SW480 (cell line): ENCODE measurements at regions not wholly inside any gene's neighbourhood (a gene's known extent, or its start where the extent isn't known, plus 50 kb on each side); places are given as distances from the start of the nearest gene placed in this dataset.
"Not testable (repeated sequence)": the region's sequence is repeated elsewhere in the genome, so short reads cannot be mapped to it uniquely, and the experiment has no call there.

Source experiments
- DNase-seq: peaks from one replicate; pipeline ENCODE4 v3.0.0-alpha.2; 2016; ENCODE audit warnings: low spot score

DNA sequence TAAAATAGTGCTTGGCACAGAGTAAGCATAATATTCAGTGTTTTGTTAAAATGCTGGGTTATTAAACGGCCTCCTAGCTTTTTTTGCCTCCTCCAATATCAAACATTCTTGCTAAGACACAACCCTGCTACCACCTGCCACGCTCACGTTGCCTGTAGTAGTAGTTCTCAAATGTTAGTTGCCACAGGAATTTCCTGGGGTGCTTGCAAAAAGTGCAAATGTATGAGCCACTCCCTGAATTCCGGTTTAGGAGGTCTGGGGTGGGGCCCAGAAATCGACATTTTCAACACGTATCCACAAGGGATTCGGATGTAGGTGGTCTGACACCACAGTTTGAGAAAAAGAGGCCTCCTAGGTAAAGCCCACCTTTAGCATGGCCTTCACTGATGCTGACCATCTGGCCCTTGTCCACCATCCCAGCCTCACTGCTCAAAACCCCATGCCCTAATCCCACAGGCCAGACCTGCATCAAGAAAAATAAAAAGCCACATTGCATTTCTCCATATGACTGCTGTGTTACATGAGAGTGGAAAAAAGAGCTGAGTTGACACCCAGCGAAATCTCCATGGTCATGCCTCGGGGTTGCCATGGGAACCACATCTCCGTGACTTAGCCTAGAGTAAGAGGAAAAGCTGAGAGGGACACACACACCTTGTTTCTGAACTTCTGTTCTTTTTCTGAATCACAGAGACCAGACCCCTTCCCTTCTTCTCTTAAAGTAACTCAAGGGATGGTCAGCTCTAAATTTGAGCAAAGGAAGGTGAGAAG is 116.4 kb upstream of the HES1 start:
- DNase-seq: no peak

DNA sequence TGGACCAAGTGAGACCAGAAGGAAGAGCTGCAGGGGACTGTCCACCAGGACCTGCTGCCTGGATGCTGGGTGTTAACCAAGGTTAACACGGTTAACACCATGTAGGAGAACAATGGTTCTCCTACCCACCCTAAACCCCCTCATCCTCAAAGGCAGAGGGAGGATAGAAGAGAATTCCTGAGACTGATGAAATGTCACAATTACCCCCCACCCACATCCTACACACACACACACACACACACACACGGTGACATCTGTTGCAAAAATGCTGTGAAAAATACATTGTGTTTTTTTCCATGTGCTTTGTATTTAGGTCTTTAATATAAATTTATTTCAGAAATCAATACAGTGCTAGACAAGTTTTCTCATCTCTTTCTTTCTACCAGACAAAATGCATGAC is 113.9 kb upstream of the HES1 start:
- no peak for DNase-seq

DNA sequence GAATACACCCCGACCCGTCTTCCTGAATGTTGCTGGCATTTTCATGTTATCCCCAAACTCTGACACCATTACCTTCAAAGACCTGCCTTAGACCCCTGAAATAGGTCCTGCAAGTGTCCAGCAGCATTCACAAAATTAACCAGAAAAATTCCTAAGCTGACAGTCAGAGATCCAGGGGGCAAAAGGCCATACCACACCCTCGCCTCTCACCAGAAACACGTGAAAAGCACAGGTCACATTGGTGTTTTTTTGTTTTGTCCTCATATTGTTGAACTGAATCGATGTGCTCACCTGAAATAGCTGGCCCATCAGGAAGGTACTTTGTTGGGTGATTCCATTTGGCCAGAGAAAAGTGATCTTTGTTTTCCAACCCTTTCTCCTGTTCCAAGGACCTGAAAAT is 113.1 kb upstream of the HES1 start:
- peak; percentile 29 for DNase-seq

DNA sequence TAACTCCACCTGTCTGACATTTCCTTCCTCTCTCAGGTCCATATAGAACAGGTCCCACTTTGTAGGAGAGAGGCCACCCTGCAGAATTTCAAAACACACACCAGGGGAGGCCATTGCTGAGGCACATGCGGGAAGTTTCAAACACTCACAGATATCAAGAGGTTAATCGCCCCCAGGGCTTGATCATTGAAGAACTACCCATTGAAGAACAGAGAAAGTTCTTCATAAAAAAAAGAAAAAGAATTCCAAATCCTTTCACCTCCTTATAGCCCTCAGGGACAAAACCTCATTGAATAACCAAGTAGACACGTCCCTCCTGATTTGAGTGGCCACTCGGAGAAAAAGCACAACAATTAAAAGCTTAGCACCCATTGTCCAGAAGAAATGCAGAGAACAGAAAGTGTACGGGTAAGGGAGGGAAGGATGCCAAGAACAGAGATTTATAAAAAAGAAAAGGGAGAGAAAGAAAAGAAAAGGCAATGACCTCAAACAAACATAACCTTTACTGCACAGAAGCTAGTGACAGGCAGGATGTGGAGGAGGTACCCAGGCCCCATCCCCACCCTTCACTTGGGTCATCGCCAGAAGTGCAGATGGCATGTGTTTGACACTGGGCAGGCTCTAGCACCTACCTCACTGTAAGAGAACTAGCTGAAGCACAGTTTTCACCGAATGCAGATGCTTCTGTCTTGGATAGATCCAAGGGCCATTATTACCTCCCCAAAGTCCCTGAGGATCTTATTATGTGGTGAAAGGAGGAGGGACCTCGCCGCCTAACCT is 112.3 kb upstream of the HES1 start:
- no peak for DNase-seq

DNA sequence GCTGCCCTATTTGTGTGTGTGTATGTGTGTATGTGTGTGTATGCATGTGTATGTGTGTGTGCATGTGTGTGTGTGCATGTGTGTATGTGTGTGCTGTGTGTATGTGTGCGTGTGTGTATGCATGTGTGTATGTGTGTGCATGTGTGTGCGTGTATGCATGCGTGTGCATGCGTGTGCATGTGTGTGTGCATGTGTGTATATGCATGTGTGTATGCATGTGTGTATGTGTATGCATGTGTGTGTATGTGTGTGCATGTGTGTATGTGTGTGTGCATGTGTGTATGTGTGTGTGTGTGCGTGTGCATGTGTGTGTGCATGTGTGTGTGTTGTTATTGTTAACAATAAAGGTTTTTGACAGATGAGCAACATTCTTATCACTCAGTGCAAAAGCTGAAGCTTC is 110.8 kb upstream of the HES1 start:
- no peak for DNase-seq

DNA sequence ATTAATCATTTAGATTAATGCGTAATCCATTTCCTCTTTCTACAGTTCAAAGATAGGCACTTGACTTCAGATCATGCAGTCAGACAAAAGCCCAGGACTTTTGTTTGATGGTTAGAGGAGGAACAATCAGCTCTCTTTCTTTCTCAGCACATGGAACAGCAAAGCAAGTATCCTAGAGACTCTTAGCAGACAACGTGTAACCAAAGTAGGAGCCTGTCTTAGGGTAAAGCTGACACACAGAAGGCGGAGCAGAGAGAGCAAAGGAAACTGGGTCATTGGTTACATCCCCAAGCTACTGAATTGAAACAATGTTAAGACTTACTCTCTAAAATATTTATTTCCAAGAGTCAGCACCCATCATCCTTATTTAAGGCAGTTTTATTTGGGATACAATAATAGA is 110.0 kb upstream of the HES1 start:
- no peak for DNase-seq

DNA sequence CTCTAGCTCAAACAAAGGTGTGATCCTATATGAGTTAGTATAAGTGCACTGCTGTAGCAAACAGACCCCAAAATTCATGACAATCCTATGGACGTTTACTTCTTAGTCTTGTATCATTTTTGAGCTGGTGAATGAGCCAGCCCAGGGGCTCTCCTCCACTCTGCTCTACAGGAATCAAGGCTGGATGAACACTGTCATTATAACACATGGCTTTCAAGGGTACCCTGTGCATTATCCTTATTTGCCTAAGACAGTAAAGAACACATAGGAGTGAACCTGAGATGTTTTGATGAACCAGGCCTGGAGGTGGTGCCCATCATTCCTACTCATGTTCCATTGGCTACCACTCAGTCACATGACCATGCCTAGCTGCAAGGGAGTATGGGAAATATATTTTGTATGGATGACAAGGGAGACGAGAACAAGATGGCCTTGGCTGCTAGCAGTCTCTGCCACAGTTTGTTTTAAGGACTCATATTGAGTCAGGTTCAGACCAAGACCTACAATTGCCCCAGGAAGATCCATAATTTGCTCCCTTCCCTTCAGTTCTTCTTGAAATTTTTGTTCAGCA is 107.4 kb upstream of the HES1 start:
- no peak for DNase-seq

DNA sequence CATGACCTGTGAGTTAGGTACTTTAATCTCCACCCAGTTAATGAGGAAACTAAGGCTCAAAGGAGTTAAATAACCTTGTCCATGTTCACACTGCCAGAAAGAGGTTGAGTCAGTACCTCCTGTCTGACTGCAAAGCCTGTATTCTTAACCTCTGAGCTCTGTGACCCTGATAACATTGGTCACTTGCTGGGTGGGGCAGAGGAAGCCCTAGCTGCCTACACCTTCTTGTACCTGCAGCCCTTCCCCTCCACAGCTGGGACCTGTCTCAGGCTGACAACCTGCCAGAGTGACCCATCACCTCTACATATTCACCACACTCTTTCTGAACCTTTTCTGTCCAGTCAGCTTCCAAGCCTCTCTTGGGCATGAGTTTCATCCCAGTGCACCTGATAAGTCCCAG is 106.1 kb upstream of the HES1 start:
- DNase-seq: no peak

DNA sequence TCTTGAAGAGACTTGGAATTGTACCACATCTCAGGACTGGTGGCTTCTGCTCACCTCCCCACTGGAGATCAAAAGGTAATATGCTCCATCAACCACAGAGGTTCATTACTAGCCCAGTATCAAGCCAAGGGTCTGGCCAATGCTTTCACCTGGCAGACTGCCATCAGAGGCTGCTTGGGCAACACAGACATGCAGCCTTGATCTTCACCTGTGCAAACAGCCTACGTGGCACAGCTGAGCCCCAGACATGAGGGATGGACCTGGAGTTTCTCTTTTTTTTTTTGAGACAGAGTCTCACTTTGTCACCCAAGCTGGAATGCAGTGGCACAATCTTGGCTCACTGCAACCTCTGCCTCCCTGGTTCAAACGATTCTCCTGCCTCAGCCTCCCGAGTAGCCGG is 105.6 kb upstream of the HES1 start:
- peak; percentile 51 for DNase-seq

DNA sequence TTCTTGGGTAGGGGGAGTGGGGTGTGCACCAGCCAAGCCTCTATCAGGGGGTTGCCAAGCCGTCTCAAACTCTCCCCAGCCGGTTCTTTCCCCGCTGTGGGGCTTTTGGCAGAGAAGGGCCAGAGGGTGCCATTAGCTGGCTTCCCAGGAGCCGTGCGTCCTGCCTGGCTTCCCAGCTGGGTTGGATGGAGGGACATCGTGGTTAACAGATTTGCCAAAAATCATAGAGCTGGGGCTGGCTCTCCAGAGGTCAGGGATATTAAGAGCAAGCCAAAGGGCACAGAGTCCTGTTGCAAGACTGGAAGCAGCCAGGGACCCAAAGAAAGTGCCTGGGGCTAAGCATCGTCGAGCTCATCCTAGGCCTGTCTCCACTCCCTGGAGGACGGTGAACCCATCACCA is 104.6 kb upstream of the HES1 start:
- DNase-seq: no peak

DNA sequence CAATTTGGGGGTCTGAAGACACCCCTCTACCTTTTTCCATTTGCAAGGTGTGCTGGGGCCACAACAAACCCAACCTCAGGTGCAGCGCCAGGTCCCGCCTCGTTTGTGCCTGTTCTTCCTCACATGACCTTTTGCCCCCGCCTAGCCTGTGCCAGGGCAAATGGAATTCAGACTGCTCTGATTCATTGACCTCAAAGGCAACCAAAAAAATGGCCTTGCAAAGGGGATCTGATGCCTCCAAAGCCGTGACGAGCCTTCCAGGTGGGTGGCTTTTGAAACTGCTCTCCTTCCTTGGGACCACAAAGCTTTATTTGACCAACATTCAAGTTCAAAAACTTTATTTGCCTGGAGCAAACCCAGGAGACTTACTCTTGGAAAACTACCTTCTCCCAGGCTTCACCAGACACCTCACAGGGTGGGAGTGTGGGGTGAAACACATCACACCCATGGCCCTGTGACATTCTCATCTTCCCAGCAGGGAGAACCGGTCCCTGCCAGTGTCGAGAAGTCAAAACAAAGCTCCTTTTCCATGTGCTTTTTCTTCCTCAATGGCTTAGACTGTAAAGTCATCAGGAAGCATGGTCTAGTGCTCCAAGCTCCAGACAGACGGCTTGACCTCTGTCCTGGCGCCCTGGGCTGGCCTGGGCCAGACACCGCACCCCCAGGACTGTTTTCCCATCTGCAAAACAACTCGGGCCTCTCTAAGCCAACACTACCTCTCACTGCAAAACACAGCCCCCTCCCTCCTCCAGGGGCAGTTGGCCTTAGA is 103.9 kb upstream of the HES1 start:
- DNase-seq: peak; percentile 80

DNA sequence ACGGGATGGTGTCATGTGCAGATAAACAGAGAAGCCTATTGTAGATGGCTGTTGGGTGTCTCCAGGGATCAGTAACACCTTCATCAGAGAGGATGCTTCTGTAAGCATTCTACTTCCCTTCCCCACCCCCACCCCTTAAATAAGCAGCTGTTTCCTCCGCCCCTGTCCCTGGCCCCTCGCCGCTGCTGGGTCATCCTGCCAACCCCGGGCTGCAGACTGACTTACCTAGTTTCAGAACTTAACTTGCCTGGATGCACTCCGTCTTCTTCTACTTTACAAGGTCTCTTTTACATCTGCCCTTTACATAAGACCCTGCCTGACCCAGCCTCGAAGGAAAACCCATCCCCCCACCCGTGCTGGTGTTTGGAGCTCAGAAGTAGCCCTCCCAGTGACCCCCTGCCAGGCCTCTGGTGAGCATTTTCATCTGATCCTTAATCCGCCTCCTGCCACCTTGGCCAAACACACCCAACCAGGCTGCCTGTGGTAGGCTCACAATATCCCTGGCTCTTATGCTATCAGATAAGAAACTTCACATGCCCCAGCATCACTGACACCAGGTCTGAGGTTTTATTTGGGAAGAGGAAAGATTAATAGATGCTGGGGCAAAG is 103.0 kb upstream of the HES1 start:
- DNase-seq: no peak

DNA sequence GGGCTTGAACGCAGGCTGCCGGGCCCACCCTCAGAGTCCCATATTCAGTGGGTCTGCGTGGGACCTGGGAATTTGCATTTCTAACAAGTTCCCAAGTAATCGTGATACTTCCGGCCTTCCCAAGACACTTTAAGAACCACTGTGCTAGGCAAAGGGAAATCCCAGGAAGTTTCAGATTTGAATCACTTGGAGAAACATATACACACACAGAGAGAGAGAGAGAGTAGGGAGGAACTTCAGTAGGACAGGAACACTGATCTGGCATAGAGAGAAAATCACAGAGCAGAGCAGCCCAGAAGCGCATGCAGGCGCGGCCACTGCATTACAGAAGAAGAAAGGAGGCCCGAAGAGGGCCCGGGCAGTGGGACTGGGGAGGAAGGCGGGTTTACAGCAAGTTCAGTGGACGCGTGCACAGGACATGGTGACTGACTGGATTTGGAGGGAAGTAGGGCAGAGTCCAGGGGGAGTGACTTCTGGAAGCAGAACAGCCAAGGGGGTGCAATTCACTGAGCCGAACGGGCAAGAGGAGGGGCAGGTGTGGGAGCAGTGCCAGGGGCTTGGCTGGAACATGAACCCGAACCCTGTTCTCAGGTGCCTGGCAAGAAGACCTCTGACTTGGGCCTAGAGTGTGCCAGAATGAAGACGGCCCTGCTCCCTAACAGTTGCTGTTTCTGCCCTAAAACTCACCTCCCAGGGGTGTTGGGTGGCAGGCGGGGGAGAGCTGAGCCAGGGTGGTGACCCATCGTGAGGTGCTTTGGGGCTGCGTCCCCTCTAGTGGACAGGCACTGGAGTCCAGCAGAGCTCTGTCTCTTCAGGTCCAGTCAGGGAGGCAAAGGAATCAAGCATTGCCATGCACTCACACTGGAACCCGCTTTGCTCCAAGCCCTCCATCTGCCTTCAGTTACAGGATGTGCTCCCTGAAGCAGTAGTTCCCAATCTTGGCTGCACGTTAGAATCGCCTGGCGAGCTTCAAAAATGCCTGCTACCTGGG is 101.3 kb upstream of the HES1 start:
- DNase-seq: no peak

DNA sequence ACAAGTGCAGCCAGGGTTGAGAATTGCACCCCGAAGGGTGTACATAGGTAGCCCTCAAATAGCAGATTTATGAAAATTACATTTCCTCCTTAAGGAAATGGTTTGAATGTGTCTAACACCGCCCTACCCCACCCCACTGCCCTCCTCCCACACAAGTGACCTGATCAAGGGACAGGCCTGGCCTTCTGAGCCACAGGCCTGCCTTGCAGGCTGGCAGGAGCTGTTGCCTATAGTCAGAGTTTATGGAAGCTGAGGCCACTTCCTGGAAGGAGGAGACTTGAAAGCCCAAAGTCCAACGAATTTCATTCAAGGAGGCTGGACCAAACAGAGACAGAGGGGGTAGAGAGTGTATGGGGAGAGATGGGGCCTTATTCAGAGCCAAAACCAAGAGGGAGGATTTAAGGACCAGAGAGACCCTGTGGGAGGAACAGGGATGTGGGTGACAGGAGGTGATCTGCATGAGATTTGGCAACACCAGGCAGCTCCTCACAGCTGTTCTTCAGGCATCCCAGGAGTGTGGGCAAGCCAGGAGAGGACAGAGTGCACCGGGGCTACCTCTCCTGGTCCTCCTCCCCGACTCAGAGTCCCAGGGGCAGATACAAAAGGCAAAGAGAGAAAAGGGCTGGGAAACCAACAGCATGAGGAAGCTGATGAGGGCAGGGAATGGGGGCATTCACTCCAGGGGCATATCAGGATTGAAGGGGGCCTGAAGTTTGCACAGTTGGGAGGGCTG is 100.4 kb upstream of the HES1 start:
- no peak for DNase-seq

DNA sequence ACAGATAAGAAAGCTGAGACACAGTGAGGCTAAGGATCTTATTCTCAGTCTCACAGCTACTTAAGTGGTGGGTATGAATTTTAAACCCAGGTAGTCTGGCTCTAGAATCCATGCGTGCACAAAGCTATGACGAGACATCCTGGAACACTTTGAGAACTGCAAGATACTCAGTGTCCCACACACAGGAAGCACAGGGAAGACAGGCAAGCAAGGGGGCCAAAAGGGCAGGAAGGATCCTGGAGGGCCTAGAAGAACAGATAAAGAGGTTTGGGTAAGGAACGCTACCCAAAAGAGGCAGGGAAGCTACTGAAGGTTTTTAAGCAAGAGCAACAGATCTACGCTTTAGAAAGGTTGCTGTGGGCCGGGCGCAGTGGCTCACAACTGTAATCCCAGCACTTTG is 99.1 kb upstream of the HES1 start:
- DNase-seq: no peak

DNA sequence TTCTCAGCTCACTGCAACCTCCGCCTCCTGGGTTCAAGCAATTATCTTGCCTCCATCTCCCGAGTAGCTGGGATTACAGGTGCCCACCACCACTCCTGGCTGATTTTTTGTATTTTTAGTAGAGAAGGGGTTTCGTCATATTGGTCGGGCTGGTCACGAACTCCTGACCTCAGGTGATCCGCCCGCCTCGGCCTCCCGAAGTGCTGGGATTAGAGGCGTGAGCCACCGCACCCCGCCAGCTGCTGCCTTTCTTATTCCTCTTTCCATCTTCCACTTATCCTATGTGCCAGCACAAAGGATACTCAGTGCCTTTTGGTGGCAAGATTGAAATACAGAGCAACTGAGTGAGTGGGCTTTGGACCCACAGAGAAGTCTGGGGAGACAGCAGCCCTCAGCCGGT is 97.6 kb upstream of the HES1 start:
- not testable (repeated sequence) for DNase-seq

DNA sequence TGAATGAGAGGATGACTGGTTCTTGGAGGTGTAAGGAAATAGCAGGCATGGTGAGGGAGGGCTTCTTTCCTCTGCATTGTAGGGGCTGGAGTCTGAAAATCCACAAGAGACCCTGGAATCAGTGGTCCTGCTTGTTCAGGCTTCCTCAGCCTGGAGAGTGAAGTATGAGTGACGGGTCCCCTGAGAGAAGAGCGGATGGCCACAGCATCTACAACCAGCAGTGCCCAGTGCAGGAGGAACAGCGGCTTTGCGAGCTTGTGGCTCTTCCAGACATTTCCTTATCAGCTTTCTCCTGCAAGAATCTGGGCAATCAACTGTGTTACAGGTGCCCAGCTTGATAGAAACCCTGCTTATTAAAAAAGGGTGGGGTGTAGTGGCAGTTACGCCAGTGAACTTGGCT is 97.0 kb upstream of the HES1 start:
- no peak for DNase-seq

DNA sequence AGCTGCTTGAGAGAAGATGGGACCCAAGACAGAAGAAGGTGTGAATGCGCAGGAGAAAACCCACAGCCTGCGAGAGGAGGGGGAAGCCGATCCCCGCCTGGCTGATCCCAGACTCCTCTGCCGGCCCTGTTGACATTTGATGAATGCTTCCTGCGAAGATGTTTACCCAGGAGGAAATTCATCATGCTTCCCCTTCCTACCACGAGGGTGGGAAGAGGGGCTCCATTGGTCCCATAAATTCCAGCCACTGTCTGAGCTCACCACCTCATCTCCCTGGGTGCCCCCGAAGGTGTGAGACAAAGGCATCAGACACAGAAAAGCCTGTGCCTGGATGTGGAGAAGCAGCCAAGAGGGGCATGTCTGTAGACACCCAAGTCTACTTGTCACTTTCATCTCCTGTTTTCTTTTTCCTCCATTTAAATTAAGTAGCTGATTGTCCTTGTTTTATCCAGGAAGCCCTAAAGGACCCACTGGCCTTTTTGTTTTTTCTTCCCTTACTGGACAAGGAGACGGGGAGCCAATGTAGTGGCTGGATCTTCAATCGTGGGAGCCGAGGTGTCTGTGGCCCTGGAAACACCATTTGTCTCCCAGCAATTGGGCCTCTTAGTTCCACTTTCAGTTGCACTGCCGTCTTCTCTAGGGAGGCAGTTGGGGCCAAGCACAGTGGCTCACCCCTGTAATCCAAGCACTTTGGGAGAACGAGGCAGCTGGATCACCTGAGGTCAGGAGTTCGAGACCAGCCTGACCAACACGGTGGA is 95.3 kb upstream of the HES1 start:
- DNase-seq: no peak

DNA sequence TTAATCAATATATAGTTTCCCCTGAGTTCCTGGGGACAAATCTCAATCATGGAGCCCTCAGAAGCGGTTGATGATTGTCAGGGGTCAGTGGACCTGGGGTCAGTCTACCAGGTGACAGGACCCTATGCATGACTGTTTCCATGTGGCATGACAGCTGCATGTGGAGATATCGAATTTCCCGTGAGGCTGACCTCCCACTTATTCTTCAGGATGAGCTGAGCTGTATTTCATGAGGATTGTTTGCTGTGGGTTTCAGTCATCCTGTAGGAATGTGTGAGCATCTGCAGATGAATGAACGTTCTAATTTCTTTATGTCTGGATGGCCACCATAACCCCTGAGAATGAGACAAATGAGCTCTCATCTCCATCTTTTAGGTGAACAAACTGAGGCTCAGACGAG is 93.0 kb upstream of the HES1 start:
- peak; percentile 74 for DNase-seq

DNA sequence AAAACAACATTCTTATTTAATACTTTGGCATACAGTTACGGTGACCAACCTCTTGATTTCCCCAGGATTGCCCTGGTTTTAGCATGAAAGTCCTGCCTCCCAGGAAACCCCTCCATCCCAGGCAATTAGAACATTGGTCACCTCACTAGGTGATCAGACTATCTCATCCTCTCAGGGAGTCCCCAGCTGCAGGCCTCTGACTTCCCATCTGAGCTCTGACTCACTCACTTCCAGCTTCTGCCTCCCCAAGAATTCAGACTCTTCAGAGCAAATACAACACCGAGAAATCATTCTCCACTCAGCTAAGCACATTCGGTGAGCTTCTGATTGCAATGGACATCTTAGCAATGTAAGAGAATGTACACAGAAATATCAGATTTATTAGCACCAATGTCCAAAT is 92.4 kb upstream of the HES1 start:
- no peak for DNase-seq
